RWPE2 (cell line): ENCODE measurements at regions not wholly inside any gene's neighbourhood (a gene's known extent, or its start where the extent isn't known, plus 50 kb on each side); places are given as distances from the start of the nearest gene placed in this dataset.

ENCODE experiments used
- ATAC-seq: fragments of 200-7000 bp; cut with Tn5 transposase; 3 replicates; pipeline ENCODE4 v1.9.1; 2021; ENCODE audit warnings: low read depth
- DNase-seq: peaks from one replicate; pipeline ENCODE4 v3.0.0-alpha.2; 2020; ENCODE audit warnings: low spot score
- H3K27ac ChIP-seq: fragments of 450-650 bp; 2 replicates; pipeline ENCODE4 v1.5.1; 2017; ENCODE audit warnings: mild to moderate bottlenecking; ENCODE audit not compliant: poor library complexity, severe bottlenecking
- H3K27me3 ChIP-seq: fragments of 250-450 bp; sonication (Bioruptor Pico); 2 replicates; pipeline ENCODE4 v1.5.1; 2021; ENCODE audit warnings: mild to moderate bottlenecking, moderate library complexity; ENCODE audit not compliant: insufficient read depth, poor library complexity, severe bottlenecking
- H3K36me3 ChIP-seq: fragments of 250-450 bp; sonication (Bioruptor Pico); 2 replicates; pipeline ENCODE4 v1.5.1; 2020; ENCODE audit warnings: low read depth, mild to moderate bottlenecking, moderate library complexity
- H3K4me1 ChIP-seq: fragments of 250-450 bp; sonication (Bioruptor Pico); 2 replicates; pipeline ENCODE4 v1.5.1; 2021; ENCODE audit warnings: mild to moderate bottlenecking, moderate library complexity; ENCODE audit not compliant: insufficient read depth, poor library complexity, severe bottlenecking
- H3K4me3 ChIP-seq: fragments of 250-450 bp; sonication (Bioruptor Pico); 2 replicates; pipeline ENCODE4 v1.5.1; 2021; ENCODE audit warnings: mild to moderate bottlenecking, moderate library complexity; ENCODE audit not compliant: severe bottlenecking
- H3K9me3 ChIP-seq: fragments of 250-450 bp; sonication (Bioruptor Pico); 2 replicates; pipeline ENCODE4 v1.5.1; 2021; ENCODE audit warnings: mild to moderate bottlenecking, moderate library complexity; ENCODE audit not compliant: severe bottlenecking
- TF ChIP-seq, protein P1 (sequence below): fragments of 450-650 bp; IDR thresholded peaks from one replicate; pipeline ENCODE4 v1.5.1; 2017; ENCODE audit warnings: mild to moderate bottlenecking, moderate library complexity; ENCODE audit not compliant: poor library complexity, severe bottlenecking

DNA sequence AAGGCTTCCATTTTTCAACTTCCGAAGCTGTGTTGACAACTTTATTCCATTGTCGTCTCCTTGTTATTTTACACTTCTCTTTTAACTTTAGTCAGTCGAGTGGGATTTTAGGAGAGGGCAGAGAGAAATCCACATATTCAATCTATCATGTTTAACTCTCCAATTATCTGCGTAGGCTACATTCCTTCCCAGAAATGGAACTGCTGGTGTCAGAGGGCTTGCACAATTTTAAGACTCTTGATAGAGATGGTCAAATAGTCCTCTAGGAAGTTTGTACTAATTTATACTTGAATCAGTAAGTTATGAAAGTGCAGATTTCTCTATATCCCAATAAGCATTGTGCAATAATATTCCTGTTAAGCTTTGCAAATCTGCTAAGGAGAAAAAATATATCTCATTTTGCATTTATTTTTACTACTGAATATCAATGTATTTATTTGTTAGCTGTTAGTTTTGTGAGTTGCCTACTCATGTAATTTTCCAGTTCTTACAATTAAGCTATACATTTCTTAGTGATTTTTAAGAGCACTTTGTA lies 95.6 kb downstream of the CYP26B1 start:
- Histone ChIP-seq H3K27me3 (no peaks in the 10 kb centered on the region), H3K9me3 (peaks cover 10% of the 10 kb centered on the region), H3K36me3 (no peaks in the 10 kb centered on the region), H3K4me3 (no peak overlapping the region), H3K27ac (no peak overlapping the region), H3K4me1 (no peaks in the 10 kb centered on the region)
- TF ChIP-seq, protein P1, sequence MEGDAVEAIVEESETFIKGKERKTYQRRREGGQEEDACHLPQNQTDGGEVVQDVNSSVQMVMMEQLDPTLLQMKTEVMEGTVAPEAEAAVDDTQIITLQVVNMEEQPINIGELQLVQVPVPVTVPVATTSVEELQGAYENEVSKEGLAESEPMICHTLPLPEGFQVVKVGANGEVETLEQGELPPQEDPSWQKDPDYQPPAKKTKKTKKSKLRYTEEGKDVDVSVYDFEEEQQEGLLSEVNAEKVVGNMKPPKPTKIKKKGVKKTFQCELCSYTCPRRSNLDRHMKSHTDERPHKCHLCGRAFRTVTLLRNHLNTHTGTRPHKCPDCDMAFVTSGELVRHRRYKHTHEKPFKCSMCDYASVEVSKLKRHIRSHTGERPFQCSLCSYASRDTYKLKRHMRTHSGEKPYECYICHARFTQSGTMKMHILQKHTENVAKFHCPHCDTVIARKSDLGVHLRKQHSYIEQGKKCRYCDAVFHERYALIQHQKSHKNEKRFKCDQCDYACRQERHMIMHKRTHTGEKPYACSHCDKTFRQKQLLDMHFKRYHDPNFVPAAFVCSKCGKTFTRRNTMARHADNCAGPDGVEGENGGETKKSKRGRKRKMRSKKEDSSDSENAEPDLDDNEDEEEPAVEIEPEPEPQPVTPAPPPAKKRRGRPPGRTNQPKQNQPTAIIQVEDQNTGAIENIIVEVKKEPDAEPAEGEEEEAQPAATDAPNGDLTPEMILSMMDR: no peak
- ATAC-seq (no peak), DNase-seq (no peak)

DNA sequence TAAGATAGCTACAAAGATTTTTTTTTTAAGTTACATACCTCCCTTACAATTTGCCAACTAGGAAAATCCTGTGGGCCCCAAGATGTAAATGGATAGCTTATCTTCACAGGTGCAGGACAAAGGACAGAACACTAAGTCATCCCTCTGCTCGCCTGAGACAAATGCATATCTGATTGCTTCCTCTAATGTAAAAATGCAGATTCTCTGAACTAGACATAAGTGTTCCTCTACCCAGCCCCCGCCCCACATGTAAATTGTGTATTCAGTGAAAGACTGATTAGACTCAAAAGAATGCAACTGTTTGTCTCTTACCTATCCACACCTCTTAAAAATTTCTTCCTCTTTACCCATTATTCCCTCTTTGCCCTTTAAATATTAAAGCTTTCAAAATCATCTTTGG lies 96.5 kb downstream of the CYP26B1 start:
- no peak for ATAC-seq
- no peak for DNase-seq
- Histone ChIP-seq H3K4me1 (no peaks in the 10 kb centered on the region), H3K27ac (no peak overlapping the region), H3K36me3 (no peaks in the 10 kb centered on the region), H3K27me3 (no peaks in the 10 kb centered on the region), H3K4me3 (no peak overlapping the region), H3K9me3 (peaks cover 10% of the 10 kb centered on the region)
- TF ChIP-seq, protein P1: no peak

DNA sequence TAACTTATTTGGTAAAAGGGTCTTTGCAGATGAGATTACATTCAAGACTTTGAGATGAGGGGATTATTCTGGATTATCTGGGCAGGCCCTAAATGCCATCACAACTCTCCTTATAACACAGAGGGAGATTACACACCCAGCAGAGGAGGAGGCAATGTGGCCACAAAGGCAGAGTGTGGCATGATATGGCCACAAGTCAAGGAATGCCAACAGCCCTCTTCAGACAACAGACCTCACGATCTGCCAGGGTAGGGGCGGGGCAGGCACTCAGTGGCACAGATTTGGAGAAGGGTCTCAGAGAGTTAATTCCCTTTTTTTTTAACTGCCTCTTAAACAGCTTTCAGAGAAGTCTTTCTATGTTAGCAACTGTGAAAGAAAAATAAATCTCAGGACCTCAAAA lies 96.9 kb downstream of the CYP26B1 start:
- TF ChIP-seq, protein P1: no peak
- H3K4me1 ChIP-seq: no peaks in the 10 kb centered on the region
- H3K9me3 ChIP-seq: peaks cover 10% of the 10 kb centered on the region
- DNase-seq (no peak), ATAC-seq (no peak)
- H3K4me3 ChIP-seq: no peak overlapping the region
- no peak overlapping the region for H3K27ac ChIP-seq
- no peaks in the 10 kb centered on the region for H3K27me3 ChIP-seq
- no peaks in the 10 kb centered on the region for H3K36me3 ChIP-seq

DNA sequence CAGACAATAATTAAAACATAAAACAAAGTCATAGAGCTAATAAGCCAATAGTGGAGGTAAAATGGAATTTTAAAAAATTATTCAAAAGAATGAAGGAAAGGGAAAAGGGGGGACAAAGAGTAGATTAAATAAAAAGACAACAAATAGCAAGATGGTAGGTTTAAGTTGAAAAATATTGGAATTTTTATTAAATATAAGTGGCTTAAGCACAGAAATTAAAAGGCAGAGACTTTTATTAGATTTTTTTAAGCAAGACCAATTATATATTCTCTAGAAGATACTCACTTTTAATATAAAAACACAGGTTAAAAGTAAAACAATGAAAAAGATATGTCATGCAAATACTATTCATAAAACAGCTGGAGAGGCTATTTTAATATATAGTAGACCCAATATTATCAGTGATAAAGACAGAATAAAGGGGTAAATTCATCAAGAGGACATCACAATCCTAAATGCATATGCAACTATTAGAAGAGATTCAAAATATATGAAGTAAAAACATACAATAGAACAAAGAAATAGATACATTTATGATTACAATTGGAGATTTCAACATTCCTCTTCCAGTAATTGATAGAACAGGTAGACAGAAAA lies 98.7 kb downstream of the CYP26B1 start:
- DNase-seq (no peak), ATAC-seq (no peak)
- Histone ChIP-seq H3K36me3 (no peaks in the 10 kb centered on the region), H3K9me3 (peaks cover 11% of the 10 kb centered on the region), H3K27me3 (no peaks in the 10 kb centered on the region), H3K4me3 (no peak overlapping the region), H3K4me1 (no peaks in the 10 kb centered on the region), H3K27ac (no peak overlapping the region)
- TF ChIP-seq, protein P1: no peak

DNA sequence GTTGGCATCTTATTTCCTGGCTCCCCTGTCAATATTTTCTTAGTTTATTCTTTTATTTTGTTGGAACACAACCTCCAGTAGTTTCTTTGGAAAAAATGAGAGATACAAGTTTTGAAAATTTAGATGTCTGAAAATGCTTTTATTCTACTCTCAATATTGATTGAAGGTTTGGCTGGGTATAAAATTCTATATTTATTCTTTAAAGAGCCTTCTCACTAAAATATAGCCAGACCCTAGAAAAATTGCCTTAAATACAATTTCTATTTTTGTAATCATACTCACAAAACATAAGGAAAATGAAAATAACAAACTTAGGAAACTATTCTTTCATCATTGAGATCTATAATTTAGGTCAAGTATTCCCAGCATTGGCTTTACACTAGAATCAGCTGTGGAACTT lies 103.7 kb downstream of the CYP26B1 start:
- ATAC-seq (no peak), DNase-seq (no peak)
- Histone ChIP-seq H3K4me3 (no peak overlapping the region), H3K9me3 (peaks cover 7% of the 10 kb centered on the region), H3K4me1 (peaks cover 17% of the 10 kb centered on the region), H3K36me3 (no peaks in the 10 kb centered on the region), H3K27me3 (no peaks in the 10 kb centered on the region), H3K27ac (no peak overlapping the region)
- TF ChIP-seq, protein P1: no peak
